T-helper 2 cell treated with Interferon-gamma antibody and Interleukin-4, amounts not matched to agents 100 ng/mL and 5 ng/mL, for 36 hours (primary cell): ENCODE measurements at regions not wholly inside any gene's neighbourhood (a gene's known extent, or its start where the extent isn't known, plus 50 kb on each side); places are given as distances from the start of the nearest gene placed in this dataset.

ENCODE experiments used
- intact Hi-C: fragments of 100-400 bp; cut with micrococcal nuclease; formaldehyde crosslinking; loops from one replicate; pipeline ENCODE4 v1.15.1; 2023

- intact Hi-C loops: no loop called here
Measured at GRCh38 chr3:124234852-124235252, 242.9 kb upstream of the ROPN1 start.

DNA sequence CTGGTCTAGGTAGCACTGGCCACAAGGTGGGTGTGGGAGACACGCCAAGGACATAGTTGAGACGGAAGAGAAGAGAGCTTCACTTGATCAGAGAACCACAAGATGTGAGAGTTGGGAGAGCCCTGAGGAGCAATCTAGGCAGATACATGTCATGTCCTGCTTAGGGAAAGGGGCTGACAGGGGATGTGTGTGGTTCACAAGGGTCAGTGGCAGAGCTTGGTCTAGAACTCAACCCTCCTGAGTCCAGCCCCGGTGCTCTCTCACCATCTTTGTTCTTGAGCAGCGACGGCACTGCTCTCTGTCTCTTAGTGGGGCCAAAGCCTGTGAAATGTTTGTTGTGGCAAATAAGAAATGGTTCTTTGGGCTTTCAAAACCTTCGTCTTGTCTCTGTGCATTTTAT, 243.5 kb upstream of the ROPN1 start:
- intact Hi-C loops: no loop called here

GRCh38 chr3:124243177-124243859, 251.4 kb upstream of the ROPN1 start:
- intact Hi-C loops: no loop called here

DNA sequence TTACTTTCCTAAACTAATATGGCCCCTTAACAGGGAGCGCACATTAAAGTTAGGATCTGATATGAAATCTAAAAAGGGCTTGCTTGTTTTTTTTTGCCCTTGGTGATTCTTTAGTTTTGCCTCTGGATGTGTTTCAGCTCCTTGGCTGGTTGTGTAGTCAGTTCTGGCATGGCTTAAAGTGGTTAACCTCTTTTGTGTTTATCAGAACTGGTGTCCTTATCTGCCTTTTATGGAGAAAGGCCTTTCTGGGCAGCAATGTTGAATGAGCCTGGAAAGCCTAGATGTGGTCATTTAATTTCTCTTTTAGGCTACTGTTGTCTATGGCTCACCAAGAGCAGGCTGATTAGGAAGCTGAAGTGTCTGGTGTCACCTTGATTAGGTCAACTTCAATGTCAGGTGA, 254.5 kb upstream of the ROPN1 start:
- intact Hi-C loops: no loop called here

DNA sequence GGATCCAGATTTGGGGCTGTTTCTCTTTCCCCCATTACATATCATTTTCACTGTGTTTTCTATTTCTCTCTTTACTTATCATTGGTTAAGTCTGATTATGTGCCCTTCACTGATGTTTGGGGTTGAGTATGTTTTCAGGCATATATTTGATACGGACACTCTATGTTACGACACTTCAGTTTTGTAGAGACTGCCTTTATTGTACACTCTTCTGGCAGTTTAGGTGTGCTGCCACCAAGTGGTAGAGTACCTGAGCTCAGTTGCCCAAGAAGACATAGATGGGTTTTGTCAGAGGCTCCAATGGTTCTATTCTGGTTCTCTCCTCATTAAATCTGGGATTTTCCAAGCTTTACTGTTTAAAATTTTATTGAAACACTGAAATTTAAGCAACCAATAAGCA, 255.0 kb upstream of the ROPN1 start:
- intact Hi-C loops: no loop called here

- intact Hi-C loops: no loop called here
Measured at GRCh38 chr3:124248471-124249028, 256.6 kb upstream of the ROPN1 start.

- intact Hi-C loops: no loop called here
Measured at GRCh38 chr3:124249038-124249437, 257.1 kb upstream of the ROPN1 start.

- intact Hi-C loops: no loop called here
Measured at GRCh38 chr3:124250053-124250452, 258.1 kb upstream of the ROPN1 start.

GRCh38 chr3:124256156-124256555, 264.2 kb upstream of the ROPN1 start:
- intact Hi-C loops: no loop called here

GRCh38 chr3:124256599-124256998, 264.7 kb upstream of the ROPN1 start:
- intact Hi-C loops: no loop called here

- intact Hi-C loops: no loop called here
Measured at GRCh38 chr3:124257336-124257864, 265.5 kb upstream of the ROPN1 start.

DNA sequence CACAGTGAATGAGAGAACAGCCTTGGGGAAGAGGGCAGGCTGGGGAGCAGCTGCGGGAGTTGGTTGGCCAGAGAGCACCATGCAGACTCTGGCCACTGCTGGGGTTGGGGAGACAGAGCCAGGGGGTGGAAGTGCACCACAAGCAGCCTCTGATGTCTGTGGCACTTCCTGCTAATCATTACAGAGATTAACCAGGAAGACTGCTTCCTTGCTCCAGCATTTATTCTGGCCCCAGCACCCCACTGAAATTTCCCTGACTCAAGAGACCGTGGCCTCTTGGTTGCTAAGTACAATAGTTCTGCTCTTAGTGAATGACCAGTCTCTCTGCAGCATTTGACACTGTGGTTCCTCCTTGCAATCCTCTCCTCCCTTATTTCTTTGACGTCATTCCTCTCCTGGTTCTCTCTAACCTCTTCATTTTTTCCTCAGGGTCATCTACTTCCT, 266.2 kb upstream of the ROPN1 start:
- intact Hi-C loops: no loop called here

DNA sequence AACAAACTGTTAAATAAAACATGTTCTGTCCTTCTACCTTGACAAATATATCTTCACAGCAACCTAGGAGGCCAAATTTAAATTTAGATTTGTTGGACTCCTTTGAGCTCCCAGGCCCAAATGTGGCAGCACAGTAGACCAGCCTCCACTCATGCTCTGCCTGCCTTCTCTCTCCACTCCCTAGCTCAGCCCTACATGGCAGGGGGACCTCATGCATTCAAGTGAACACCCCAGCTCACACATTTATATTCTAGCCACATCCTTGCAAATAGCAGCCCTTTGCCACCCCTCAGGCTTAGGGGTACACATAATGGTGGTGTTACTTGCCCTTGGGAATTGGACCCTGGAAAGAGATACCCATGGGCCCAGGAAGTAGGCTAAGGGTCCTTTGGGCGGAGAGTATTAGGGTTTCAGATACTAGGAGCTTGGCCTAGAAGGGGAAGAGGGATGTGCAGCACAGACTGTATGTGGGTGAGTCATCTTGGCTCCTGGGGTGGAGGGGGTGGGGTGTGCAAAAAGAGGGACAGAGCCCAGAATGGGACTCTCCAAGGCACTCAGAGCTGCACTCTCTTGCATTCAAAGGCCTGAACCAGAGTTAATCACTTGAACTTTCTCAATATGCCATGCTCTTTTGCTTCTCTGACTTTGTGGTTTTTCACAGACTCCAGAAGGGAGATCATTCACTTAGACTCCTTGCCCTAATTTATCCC, 268.4 kb upstream of the ROPN1 start:
- intact Hi-C loops: no loop called here

DNA sequence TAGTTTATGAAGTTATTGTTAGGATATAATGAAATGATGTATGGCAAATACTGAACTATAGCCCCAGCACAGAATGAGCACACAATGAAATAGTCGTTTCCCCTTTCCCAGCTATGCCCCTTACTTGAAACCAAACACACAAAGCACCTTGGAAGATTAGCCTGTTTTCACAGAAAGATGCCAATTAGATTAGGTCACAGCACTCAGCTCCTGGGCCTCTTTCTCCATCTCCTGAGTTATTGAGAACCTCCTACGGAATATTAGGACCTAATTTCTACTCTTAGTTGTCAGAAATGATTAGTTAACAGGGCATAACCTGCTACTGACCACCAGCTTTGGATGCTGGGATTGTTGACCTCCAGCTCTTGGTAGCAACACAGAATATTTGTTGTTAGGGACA, 269.4 kb upstream of the ROPN1 start:
- intact Hi-C loops: no loop called here

DNA sequence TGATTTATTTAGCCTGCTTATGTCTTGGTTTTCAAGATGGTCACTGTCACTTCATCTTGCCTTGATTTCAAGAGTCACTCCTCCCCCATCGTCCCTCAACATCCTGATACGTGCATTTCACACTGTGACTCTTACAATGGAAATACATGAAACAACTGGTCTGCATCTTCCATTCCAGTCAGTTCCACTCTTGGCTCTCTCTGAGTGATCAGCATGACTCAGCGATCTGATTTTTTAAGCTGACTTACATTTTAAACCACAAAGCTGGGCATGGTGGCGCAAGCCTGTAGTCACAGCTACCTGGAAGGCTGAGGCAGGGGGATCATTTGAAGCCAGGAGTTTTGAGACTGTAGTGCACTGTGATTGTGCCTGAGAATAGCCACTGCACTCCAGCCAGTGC, 271.2 kb upstream of the ROPN1 start:
- intact Hi-C loops: no loop called here

GRCh38 chr3:124264346-124264745, 272.4 kb upstream of the ROPN1 start:
- intact Hi-C loops: no loop called here

DNA sequence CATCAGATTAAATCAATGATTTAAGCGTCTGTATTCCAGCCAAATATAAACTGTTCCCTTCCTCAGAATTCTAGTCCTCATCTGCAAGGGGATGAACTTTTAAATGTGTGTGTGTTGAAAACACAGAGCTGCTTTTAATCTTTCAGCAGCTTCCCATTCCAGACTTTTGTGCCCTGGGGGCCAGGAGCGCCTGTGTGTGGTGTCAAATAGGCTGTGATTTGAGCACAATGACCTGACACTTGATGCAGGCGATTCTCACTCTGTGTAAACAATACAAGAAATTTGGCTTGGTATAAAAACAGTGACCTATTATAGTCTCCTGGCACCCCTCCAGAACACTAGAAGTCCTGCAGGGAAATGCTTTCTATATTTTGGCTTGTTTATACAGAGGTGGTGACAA, 274.6 kb upstream of the ROPN1 start:
- intact Hi-C loops: no loop called here

GRCh38 chr3:124267406-124267805, 275.5 kb upstream of the ROPN1 start:
- intact Hi-C loops: no loop called here

DNA sequence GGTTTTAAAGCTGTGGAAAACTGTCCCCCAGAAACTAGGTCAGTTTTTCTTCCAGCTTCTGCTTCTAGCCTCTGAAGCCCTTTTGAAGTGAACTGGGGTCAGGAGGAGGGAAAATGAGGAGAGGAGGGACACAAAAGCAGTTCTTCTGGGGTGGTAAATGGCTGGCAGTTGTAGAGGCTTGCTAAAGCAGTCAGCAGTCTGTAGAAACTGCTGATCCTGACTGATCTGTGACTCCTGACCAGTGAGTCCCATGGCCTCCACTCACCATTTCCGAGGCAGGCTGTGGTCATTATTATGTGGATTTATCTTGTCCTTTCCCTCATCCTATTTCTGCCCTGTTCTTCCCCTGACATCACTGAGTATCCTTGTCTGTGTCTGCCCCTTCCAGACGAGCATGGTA, 276.4 kb upstream of the ROPN1 start:
- intact Hi-C loops: no loop called here

- intact Hi-C loops: no loop called here
Measured at GRCh38 chr3:124269619-124270018, 277.7 kb upstream of the ROPN1 start.

DNA sequence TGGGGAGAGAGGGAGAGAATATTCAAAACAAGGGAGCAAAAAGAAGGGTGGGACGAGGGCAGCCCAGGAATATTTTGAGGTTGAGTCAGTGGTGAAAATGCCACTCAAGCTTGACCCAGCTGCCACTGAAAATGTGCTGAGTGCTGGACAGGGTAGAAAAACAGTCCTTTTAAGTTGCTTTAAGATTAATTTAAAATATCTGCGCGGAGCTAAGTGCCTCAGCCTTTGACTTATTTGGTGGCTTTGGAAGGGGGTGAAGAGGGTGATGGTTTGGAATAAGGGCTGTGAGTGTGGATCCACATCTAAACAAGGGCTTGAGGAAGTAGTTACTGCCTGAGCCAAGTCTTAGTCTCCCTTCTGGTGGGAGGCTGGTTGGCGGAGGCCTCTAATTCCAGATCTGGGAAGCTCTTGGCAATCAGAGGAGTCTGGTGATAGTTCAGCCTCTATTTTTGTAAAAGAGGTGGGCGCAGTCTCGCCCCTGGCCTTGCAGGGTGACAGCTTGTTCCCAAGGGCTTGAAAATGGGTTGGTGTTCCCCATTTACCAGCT, 280.8 kb upstream of the ROPN1 start:
- intact Hi-C loops: no loop called here

DNA sequence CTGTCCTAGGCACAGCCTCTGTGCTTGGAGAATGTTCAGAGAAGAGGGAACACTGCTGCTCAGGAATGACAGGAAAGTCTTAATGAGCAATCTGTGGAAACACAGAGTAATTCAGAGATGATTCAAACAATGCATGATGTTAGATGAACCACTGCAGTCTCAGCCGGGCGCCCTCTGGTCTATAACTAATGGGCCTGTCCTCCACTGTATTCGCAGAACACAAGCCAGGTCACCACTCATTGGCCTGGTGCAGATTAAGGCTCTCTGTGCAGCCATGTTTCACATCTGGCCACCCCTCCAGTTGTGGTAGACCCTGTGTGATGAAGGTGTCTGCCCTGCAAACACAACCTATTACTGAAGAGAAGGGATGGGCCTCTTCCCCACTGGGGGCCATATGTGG, 281.7 kb upstream of the ROPN1 start:
- intact Hi-C loops: no loop called here
